BE2C (cell line): ENCODE measurements at regions not wholly inside any gene's neighbourhood (a gene's known extent, or its start where the extent isn't known, plus 50 kb on each side); places are given as distances from the start of the nearest gene placed in this dataset.

Source experiments
- DNase-seq: peaks from one replicate; pipeline ENCODE4 v3.0.0-alpha.2; 2020
- H3K27me3 ChIP-seq: fragments of 250-450 bp; sonication (Bioruptor Pico); 2 replicates; pipeline ENCODE4 v1.5.1; 2020; ENCODE audit warnings: mild to moderate bottlenecking
- H3K36me3 ChIP-seq: fragments of 250-450 bp; sonication (Bioruptor Pico); 2 replicates; pipeline ENCODE4 v1.5.1; 2020; ENCODE audit warnings: mild to moderate bottlenecking
- H3K4me1 ChIP-seq: fragments of 250-450 bp; sonication (Bioruptor Pico); 2 replicates; pipeline ENCODE4 v1.5.1; 2020
- H3K4me3 ChIP-seq: 2 replicates; pipeline ENCODE4 v1.5.1; 2011; ENCODE audit warnings: low read depth, low read length
- H3K9me3 ChIP-seq: fragments of 250-450 bp; sonication (Bioruptor Pico); 2 replicates; pipeline ENCODE4 v1.5.1; 2020
- TF ChIP-seq, protein P1 (sequence below): IDR thresholded peaks from 2 replicates; pipeline ENCODE4 v1.5.1; 2012; ENCODE audit warnings: mild to moderate bottlenecking, low read depth, low read length

DNA sequence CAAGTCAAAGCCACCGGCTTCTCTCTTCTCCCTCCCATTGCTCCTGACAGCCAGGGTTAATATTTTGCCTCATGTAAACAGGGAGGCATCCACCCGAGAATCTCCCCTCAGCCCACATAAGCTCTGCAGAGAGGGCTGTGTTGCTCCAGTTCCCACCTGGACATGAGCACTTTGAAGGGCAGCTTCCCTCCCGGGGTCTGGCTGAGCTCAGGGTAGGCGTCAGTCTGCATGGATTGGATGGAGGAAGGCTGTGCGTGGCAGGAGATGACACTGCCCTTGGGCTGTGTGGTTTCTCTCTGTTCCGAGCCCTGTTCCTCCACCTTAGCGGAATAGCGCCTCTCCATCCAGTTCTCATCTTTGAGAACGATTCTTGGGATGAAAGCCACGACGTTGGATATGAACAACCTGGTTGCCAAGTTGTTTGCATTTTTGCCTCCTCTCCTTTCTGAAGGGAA lies 53.7 kb upstream of the ETS2 start:
- no peaks in the 10 kb centered on the region for H3K27me3 ChIP-seq
- H3K4me1 ChIP-seq: no peaks in the 10 kb centered on the region
- H3K36me3 ChIP-seq: no peaks in the 10 kb centered on the region
- DNase-seq: no peak
- TF ChIP-seq, protein P1, sequence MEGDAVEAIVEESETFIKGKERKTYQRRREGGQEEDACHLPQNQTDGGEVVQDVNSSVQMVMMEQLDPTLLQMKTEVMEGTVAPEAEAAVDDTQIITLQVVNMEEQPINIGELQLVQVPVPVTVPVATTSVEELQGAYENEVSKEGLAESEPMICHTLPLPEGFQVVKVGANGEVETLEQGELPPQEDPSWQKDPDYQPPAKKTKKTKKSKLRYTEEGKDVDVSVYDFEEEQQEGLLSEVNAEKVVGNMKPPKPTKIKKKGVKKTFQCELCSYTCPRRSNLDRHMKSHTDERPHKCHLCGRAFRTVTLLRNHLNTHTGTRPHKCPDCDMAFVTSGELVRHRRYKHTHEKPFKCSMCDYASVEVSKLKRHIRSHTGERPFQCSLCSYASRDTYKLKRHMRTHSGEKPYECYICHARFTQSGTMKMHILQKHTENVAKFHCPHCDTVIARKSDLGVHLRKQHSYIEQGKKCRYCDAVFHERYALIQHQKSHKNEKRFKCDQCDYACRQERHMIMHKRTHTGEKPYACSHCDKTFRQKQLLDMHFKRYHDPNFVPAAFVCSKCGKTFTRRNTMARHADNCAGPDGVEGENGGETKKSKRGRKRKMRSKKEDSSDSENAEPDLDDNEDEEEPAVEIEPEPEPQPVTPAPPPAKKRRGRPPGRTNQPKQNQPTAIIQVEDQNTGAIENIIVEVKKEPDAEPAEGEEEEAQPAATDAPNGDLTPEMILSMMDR: no peak
- H3K9me3 ChIP-seq: no peaks in the 10 kb centered on the region
- H3K4me3 ChIP-seq: no peak overlapping the region

DNA sequence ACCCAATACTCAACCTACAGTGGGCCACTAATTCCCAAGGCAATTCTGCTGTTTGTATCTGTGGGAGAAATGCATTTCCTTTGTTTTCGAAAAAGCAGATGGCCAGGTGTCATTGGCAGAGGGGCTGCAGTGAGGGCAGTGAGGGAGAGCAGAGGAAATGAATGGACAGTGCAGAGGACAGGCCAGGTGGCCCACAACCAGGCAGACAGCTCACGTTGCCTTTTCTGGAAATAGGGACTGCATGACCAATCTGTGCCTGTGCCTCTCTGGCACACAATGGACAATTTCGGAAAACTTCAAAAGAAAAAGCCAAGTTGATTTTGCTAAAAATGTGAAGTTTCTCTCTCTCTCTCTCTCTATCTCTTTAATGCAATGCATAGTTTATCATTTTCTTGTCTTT lies 52.6 kb upstream of the ETS2 start:
- TF ChIP-seq, protein P1: no peak
- Histone ChIP-seq H3K9me3 (no peaks in the 10 kb centered on the region), H3K4me3 (no peak overlapping the region), H3K36me3 (no peaks in the 10 kb centered on the region), H3K27me3 (no peaks in the 10 kb centered on the region), H3K4me1 (no peaks in the 10 kb centered on the region)
- DNase-seq: no peak

DNA sequence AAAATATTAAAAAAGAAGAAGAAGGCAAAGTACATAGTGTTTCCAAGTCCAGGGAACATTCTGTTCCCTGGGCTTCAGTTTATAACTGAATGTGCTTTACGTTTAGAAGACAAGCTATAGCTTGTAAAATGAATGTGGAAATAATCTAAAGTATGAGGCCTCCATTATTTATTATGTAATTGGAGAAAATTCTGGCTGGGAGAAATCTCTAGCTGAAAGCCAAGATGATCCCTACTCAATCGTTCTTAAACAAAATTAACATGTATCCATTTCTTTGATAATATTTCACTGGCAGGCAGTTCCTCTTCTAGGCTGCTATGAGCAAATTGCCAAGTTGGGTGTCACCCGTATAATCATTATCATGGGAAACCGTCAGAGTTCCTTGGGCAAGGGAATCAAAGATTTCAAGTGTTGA lies 52.2 kb upstream of the ETS2 start:
- Histone ChIP-seq H3K4me1 (no peaks in the 10 kb centered on the region), H3K27me3 (no peaks in the 10 kb centered on the region), H3K36me3 (no peaks in the 10 kb centered on the region), H3K4me3 (no peak overlapping the region), H3K9me3 (no peaks in the 10 kb centered on the region)
- no peak for DNase-seq
- TF ChIP-seq, protein P1: no peak
